CD4-positive, alpha-beta T cell treated with Interferon alpha-2 for 1 hour (primary cell): ENCODE measurements at regions not wholly inside any gene's neighbourhood (a gene's known extent, or its start where the extent isn't known, plus 50 kb on each side); places are given as distances from the start of the nearest gene placed in this dataset.
A peak's percentile ranks its signal among the peaks of the same experiment; 100 is the strongest.

ENCODE experiments used
- DNase-seq, 2 donors: peaks; one replicate each; pipeline ENCODE4 v3.0.0-alpha.2; 2020 to 2022

GRCh38 chr6:80679992-80680391, 573.5 kb downstream of the BCKDHB start:
- no peak for DNase-seq

DNA sequence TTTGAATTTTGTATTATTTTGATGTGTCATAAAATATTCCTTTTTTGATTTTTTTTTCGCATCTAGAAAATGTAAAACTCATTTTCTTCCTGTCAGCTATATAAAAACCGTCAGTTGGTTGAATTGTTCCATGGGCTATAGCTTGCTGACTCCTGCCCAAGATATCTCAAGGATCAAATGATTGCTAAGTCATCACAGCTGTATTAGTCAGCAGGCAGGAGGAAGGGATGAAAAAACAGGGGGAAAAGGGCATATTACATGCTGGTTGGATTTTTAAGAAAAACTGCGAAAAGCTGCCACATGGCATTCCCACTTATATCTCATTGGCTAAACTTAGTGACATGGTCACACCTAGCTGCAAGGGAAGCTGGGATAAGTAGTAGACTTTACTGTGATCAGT, 569.9 kb downstream of the BCKDHB start:
- no peak for DNase-seq

DNA sequence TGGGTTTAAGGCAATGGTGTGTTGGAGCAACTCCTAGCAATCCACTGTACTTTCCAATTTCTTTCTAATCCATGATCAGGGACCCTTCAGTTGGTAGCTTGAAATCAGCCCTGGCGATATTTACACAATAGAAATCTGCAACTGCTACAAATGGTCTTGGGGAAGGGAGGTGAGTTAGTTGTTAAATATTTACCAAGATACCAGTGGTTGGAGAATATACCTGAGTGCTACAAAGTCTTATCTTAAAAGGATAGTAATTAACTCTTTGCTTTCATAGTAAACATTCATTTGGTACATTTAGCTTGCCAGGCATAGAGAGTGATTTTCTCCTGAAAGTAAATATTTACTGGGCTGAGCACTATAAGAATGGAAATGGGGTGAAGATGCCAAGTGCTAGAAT, 568.2 kb downstream of the BCKDHB start:
- DNase-seq, result no peak

- DNase-seq, result no peak
These were observed 566.9 kb downstream of the BCKDHB start for GRCh38 chr6:80673367-80673766.

GRCh38 chr6:80667006-80667405, 560.5 kb downstream of the BCKDHB start:
- DNase-seq, result no peak

DNA sequence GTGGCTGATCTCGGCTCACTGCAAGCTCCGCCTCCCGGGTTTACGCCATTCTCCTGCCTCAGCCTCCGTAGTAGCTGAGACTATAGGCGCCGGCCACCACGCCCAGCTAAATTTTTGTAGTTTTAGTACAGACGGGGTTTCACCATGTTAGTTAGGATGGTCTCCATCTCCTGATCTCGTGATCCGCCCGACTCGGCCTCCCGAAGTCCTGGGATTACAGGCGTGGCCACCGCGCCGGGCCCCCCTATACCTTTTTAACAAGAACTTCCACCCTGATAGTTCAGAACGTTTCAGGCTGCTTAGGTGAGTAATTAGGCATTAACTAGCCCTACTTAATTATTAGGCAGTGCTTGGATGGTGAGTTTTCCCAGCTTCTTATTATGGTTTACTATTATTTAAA, 552.5 kb downstream of the BCKDHB start:
- DNase-seq, result no peak

DNA sequence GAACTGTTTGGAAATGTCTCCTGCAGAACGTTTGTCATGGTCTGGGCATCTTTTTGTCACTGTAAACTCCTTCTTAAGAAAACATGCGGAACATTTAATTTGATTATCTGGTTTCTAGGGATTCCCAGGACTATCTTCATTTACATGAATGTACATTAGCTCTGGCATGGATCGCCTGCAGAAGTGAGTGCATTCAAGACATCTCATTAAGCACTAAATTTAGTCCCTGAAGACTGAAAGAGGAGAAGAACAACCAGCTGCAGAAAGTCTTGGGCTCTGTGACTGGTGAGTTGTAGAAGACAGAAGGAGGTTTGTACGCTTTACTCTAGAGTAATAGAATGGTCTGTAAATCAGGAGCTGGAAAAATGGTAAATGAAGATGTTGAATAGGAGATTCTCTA, 540.7 kb downstream of the BCKDHB start:
- DNase-seq, result no peak

DNA sequence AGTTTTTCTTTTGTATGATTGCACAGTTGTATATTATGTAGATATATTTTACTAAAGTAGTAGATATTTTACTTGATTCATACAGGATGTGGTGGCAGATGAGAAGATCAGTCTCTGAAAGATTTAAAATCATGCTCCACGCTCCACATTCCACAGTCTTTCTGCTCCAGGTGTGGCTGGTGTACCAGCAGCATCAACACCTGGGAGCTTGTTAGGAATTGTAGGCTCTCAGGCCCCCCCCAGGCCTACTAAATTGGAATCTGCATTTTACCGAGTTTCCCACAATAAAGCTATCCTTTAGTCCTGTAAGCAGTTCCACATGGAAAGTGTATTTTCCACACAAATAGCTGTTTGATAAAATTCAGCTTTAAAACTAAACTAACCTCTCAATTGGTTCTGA, 537.4 kb downstream of the BCKDHB start:
- no peak for DNase-seq

DNA sequence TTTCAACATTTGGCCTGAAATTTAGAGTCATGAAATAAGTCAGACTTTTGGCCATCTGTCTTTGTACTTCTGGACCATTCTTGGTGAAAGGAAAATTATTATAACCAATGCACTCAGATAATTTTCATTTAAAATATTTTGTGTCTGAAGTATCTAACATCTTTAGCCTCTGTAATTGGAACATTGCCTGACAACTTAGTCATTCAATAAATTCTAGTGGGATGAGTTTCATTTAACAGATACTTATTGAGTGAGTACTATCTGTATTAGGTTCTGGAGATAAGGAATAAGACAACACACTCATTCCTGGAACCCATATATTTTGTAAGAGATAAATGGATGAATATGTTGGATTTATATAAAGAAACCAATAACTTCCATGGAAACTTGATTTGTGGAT, 536.0 kb downstream of the BCKDHB start:
- DNase-seq, result no peak

- DNase-seq, result no peak
These were observed 535.1 kb downstream of the BCKDHB start for GRCh38 chr6:80641591-80641990.

DNA sequence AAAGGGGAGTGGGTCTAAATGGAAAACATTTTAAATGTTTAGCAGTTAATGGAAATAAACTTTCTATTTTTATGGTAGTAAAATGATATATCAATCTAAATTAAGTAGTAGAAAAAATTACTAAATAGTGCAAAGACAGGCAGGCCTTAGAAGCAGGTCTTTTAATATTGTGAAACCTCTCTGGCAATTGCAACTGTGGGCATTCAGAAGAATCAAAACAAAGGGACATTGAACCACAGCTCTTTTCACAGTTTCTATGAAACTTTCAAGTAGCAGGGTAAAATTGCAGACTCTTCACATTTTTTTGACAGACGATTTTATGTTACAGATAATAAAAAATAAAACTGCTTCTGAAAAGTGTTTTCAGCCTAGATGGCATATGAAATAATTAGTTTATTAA, 533.7 kb downstream of the BCKDHB start:
- no peak for DNase-seq

- DNase-seq, result no peak
These were observed 532.7 kb downstream of the BCKDHB start for GRCh38 chr6:80639181-80639629.

DNA sequence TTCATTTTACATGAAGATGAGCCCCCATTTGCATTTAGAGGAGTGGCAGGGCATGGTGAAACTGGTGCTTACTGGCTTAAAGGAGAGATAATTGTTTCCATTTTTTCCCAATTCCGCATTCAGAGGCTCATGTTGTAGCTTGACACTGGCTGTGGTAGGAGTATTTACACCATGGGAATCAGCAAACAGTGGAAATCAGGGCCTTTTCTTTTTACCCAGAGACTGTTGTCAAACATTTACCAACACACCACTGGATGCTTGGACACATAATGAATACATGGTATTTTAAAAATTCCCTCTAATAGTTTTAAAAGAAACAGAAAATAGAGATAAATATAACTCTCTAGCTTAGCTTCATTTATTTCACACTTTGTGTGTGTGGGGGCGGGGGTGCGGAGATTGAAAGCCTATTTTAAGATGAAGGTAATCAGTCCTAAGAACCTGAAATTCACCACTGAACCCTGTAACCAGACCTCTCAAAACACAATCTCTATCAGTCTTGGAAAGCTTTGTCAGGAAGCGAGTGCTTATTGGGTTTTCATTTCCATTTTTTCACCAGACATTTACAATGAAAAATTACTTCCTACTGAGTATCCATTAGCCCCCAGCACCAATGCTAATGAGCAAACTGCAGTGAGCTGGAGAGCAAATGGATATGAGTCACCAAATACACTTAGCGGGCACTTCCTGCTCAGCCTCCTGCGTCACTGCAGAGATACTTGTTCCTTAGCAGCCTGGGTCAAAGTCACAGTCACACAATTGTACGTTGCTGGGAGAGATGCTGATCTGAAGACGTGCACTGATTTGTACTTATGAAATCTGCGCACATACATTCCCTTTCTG, 532.0 kb downstream of the BCKDHB start:
- DNase-seq, result peak in 1 of 2 donors; percentile 13

DNA sequence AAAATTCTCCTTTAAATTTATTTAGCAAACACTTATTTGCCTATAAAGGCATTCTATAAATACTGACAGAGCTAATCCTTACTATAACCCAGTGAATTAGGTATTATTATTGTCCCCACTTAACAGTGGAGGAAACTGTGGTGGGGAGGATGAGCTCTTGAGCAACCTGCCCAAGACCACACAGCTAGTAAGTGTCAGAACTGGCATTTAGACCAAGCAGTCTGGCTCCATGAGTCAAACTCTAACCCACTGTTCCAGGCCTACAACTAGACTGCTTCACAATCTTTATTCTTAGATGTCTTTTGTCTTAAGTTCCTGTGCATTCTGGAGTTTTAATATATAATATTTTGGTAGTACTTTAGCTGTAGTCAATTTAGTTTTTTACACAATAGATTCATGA, 530.8 kb downstream of the BCKDHB start:
- no peak for DNase-seq

DNA sequence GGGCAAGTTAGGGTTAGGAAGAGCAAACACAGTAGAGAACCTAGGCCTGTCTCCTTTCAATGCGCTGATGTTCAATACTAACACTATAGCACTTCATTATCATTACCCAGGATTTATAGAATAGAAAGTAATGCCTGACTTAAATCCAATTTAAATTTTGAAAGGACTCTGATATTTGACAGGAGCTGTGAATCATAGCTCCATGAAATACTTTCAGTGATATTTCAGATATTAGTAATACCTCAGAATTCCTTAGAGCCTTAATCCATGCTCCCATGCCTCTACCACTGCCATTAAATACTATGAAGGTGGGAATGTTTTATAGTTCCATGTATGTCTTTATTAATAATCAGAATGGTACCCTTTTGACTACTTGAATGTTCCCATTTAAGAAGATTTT, 530.2 kb downstream of the BCKDHB start:
- DNase-seq, result no peak

GRCh38 chr6:80633412-80633811, 526.9 kb downstream of the BCKDHB start:
- DNase-seq, result no peak

DNA sequence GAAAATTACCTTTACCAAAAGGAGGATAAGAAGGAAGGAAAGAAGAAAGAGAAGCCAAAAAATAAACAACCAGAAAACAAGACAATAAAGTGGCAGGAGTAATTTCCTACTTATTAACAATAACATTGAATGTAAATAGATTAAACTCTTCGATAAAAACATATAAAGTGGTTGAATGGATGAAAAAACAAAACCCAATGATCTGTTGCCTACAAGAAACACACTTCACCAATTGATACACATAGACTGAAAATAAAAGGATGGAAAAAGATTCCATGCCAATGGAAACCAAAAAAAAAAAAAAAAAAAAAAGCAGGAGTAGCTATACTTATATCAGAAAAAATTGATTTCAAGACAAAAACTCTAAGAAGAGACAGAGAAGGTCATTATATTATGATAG, 518.9 kb downstream of the BCKDHB start:
- DNase-seq, result no peak

- no peak for DNase-seq
These were observed 516.8 kb downstream of the BCKDHB start for GRCh38 chr6:80623066-80623815.

GRCh38 chr6:80622641-80623040, 516.2 kb downstream of the BCKDHB start:
- DNase-seq, result no peak

DNA sequence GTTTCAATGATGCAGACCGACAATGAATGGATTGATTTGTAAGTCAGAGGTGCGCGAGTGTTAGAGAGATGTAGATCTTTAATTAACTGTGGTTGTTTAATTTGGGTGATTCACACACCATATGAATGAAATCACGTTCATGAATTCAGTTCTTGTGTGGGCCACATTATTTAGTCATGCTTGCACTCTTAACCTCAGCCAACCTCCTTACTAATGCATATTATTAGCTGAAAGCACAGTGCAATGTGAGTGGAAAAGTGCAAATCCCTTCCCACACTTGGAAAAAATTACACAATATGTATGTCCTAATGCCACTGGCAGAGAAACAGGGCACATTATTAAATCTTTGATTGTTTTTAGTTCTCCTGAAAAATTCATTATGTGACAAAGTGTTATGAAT, 512.5 kb downstream of the BCKDHB start:
- no peak for DNase-seq

GRCh38 chr6:80610846-80611245, 504.4 kb downstream of the BCKDHB start:
- DNase-seq, result no peak

GRCh38 chr6:80608881-80609280, 502.4 kb downstream of the BCKDHB start:
- DNase-seq, result no peak

DNA sequence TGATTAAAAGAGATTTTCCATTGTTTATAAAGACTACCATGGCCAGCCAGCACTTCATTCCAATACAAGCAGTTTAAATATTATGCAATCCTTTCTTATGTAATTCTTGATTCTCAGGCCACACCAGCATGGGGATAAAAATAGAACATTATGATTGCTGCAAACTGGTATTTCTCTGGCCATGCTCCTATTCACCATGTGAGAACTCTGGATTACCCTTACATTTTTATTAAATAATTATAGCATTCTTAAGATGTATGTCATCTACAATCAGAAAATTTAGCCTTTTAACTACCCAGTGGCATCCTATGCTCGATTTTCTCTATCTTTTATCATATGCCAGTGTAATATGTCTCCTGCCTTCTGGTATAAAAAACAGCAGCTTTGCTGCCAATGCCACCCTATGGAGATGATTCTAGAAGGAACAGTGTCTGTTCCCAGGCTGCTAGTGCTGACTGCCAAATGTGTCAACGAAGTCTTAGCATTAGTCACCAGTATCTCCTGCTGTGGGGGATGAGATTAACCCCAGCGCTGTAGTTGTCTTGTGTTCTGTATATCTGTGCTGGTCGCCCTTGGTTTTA, 501.4 kb downstream of the BCKDHB start:
- no peak for DNase-seq
